PC-9 (cell line): ENCODE measurements at regions not wholly inside any gene's neighbourhood (a gene's known extent, or its start where the extent isn't known, plus 50 kb on each side); places are given as distances from the start of the nearest gene placed in this dataset.

Source experiments
- BruUV-seq: library from RNA; stranded (reverse); fragments of 400-500 nt; replicated peaks from 2 replicates; lab custom pipeline; 2021; lab: Mats Ljungman, UMichigan
- CTCF ChIA-PET: fragments of 300-600 bp; sonication (Branson Sonifier 250); formaldehyde crosslinking; loops from one replicate; lab custom pipeline; 2022; ENCODE audit warnings: antibody characterized with exemption; lab: Charles Lee
- POLR2A ChIA-PET: fragments of 300-600 bp; sonication (Branson Sonifier 250); formaldehyde crosslinking; loops from one replicate; lab custom pipeline; 2022; ENCODE audit warnings: antibody characterized with exemption; ENCODE audit not compliant: unreplicated experiment; lab: Charles Lee
- DNase-seq, 2 experiments: peaks; one replicate each; pipeline versions ENCODE4 v3.0.0 to v3.0.0-alpha.2; 2015 to 2022; ENCODE audit warnings: mixed read lengths in 1 of 2
- H2AFZ ChIP-seq: fragments of 200-600 bp; sonication (generic); 2 replicates; pipeline ENCODE4 v1.8.1; 2017; ENCODE audit warnings: antibody characterized with exemption
- H3F3A ChIP-seq: fragments of 200-600 bp; sonication (generic); 2 replicates; pipeline ENCODE4 v1.8.1; 2017; ENCODE audit warnings: antibody characterized with exemption, mild to moderate bottlenecking, low read depth; ENCODE audit not compliant: insufficient read depth
- H3K27ac ChIP-seq: fragments of 200-600 bp; sonication (generic); 2 replicates; pipeline ENCODE4 v1.6.1; 2016; ENCODE audit warnings: mixed run types
- H3K27me3 ChIP-seq: fragments of 200-600 bp; sonication (generic); 2 replicates; pipeline ENCODE4 v1.6.1; 2016; ENCODE audit warnings: low read depth, mixed run types; ENCODE audit not compliant: insufficient read depth
- H3K36me3 ChIP-seq: fragments of 200-600 bp; sonication (generic); 2 replicates; pipeline ENCODE4 v1.6.1; 2016; ENCODE audit warnings: low read depth, mixed run types
- H3K4me1 ChIP-seq: fragments of 200-600 bp; sonication (generic); replicated peaks from 2 replicates; pipeline ENCODE4 v1.6.1; 2016; ENCODE audit warnings: mixed run types; ENCODE audit not compliant: insufficient read depth
- H3K4me2 ChIP-seq: fragments of 200-600 bp; sonication (generic); 2 replicates; pipeline ENCODE4 v1.6.1; 2017; ENCODE audit warnings: mixed run types
- H3K4me3 ChIP-seq: fragments of 200-600 bp; sonication (generic); 2 replicates; pipeline ENCODE4 v1.6.1; 2016; ENCODE audit warnings: mixed run types
- H3K79me2 ChIP-seq: fragments of 200-600 bp; sonication (generic); 2 replicates; pipeline ENCODE4 v1.6.1; 2017; ENCODE audit warnings: low read depth, mixed run types
- H3K9me2 ChIP-seq: fragments of 200-600 bp; sonication (generic); 2 replicates; pipeline ENCODE4 v1.8.1; 2017; ENCODE audit warnings: mild to moderate bottlenecking; ENCODE audit not compliant: insufficient read depth
- H3K9me3 ChIP-seq: fragments of 200-600 bp; sonication (generic); 2 replicates; pipeline ENCODE4 v1.8.1; 2016; ENCODE audit warnings: low read depth; ENCODE audit not compliant: insufficient read depth
- H4K20me1 ChIP-seq: fragments of 200-600 bp; sonication (generic); 2 replicates; pipeline ENCODE4 v1.8.1; 2017; ENCODE audit not compliant: insufficient read depth
- EZH2 ChIP-seq: fragments of 200-600 bp; sonication (generic); IDR thresholded peaks from 2 replicates; pipeline ENCODE4 v1.8.0; 2017; ENCODE audit warnings: antibody characterized with exemption, low read depth
- intact Hi-C: fragments of 100-400 bp; cut with micrococcal nuclease; formaldehyde crosslinking; loops from one replicate; pipeline ENCODE4 v1.10.0; 2022; ENCODE audit not compliant: unreplicated experiment
- TF ChIP-seq, protein P1 (sequence below): fragments of 200-600 bp; sonication (generic); conservative IDR thresholded peaks from 2 replicates; pipeline ENCODE4 v1.6.1; 2017; ENCODE audit warnings: mixed run types, antibody characterized with exemption, mild to moderate bottlenecking, moderate library complexity

DNA sequence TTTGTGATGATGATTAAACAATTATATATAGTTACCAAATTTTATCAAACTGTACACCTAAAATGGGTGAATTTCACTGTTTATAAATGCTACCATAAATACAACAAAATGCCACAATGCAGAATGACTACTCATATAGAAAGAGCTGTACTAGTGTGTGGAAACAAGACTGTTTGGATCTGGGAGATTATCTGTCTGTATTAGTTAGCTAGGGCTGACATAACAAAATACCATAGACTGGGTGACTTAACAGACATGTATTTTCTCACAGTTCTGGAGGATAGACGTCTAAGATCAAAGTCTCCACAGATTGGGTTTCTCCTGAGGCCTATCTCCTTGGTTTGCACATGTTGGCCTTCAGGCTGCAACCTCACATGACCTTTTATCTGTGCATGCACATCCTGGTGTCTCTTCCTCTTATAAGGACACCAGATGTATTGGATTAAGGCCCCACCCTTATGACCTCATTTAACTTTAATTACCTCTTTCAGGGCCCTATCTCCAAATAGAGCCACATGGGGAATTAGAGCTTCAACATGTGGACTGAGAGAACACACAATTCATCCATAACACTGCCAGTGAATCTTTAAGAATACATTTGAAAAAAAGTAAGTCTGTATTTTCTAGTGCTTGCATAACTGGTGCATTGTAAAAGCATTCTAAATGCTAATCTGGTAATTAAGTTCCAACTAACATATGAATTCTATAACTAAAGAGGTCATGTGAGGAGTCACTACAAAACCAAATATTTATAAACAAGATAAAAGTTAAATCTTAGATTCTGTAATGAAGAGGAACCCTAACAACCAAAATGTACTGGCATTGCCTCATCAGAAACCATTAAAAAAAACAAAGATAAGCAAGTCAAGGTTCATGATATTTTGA is 699.6 kb downstream of the NYAP2 start:
- TF ChIP-seq, protein P1, sequence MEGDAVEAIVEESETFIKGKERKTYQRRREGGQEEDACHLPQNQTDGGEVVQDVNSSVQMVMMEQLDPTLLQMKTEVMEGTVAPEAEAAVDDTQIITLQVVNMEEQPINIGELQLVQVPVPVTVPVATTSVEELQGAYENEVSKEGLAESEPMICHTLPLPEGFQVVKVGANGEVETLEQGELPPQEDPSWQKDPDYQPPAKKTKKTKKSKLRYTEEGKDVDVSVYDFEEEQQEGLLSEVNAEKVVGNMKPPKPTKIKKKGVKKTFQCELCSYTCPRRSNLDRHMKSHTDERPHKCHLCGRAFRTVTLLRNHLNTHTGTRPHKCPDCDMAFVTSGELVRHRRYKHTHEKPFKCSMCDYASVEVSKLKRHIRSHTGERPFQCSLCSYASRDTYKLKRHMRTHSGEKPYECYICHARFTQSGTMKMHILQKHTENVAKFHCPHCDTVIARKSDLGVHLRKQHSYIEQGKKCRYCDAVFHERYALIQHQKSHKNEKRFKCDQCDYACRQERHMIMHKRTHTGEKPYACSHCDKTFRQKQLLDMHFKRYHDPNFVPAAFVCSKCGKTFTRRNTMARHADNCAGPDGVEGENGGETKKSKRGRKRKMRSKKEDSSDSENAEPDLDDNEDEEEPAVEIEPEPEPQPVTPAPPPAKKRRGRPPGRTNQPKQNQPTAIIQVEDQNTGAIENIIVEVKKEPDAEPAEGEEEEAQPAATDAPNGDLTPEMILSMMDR: no peak
- Histone ChIP-seq H2AFZ (no peak overlapping the region), H3K79me2 (no peaks in the 10 kb centered on the region), H3K4me1 (no peaks in the 10 kb centered on the region), H3K27ac (no peak overlapping the region), H3K9me2 (no peaks in the 10 kb centered on the region), H3K9me3 (peaks cover 17% of the 10 kb centered on the region), H4K20me1 (no peaks in the 10 kb centered on the region), H3K4me2 (no peak overlapping the region), H3K4me3 (no peak overlapping the region), H3K36me3 (no peaks in the 10 kb centered on the region), H3F3A (no peaks in the 10 kb centered on the region), H3K27me3 (no peaks in the 10 kb centered on the region)
- ChIA-PET POLR2A (no interaction called here), CTCF (no interaction called here)
- no TSS peak for BruUV-seq
- intact Hi-C loops: no loop called here
- no peak for DNase-seq

DNA sequence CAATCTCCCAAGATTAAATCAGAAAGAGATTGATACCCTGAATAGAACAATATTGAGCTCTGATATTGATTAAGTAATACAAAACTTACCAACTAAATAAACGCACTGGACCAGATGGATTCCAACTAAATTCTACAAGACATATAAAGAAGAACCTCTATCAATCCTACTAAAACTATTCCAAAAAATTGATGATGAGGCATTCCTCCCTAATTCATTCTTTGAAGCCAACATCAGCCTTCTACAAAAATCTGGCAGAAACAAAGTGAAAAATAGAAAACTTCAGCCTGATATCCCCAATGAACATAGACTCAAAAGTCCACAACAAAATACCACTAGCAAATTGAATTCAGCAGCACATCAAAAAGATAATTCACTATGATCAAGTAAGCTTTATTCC is 695.5 kb downstream of the NYAP2 start:
- no peak overlapping the region for H3K4me2 ChIP-seq
- H3K36me3 ChIP-seq: no peaks in the 10 kb centered on the region
- POLR2A ChIA-PET: no interaction called here
- no peaks in the 10 kb centered on the region for H4K20me1 ChIP-seq
- H3K79me2 ChIP-seq: no peaks in the 10 kb centered on the region
- no peaks in the 10 kb centered on the region for H3F3A ChIP-seq
- TF ChIP-seq EZH2: no peak
- TF ChIP-seq, protein P1: no peak
- no peaks in the 10 kb centered on the region for H3K27me3 ChIP-seq
- intact Hi-C loops: no loop called here
- H3K9me3 ChIP-seq: peaks cover 16% of the 10 kb centered on the region
- H3K27ac ChIP-seq: no peak overlapping the region
- H3K4me3 ChIP-seq: no peak overlapping the region
- BruUV-seq: no TSS peak
- H3K9me2 ChIP-seq: no peaks in the 10 kb centered on the region
- no peak overlapping the region for H2AFZ ChIP-seq
- no peak for DNase-seq
- H3K4me1 ChIP-seq: no peaks in the 10 kb centered on the region
- CTCF ChIA-PET: no interaction called here

DNA sequence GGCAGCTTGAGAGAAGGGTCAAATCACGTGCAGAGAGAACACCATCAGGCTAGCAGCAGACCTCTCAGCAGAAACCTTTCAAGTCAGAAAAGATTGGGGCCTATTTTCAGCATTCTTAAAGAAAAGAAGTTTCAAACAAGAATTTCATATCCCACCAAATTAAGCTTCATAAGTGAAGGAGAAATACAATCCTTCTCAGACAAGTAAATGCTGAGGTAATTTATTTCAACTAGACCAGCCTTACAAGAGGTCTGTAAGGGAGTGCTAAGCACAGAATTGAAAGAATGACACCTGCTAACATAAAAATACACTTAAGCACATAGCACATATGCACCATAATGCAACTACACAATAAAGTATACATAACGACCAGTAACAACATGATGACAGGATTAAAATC is 693.9 kb downstream of the NYAP2 start:
- no peak overlapping the region for H3K4me2 ChIP-seq
- no peak overlapping the region for H2AFZ ChIP-seq
- H3K79me2 ChIP-seq: no peaks in the 10 kb centered on the region
- no peak for DNase-seq
- H3K9me2 ChIP-seq: no peaks in the 10 kb centered on the region
- H3F3A ChIP-seq: no peaks in the 10 kb centered on the region
- no peak overlapping the region for H3K4me3 ChIP-seq
- CTCF ChIA-PET: no interaction called here
- H3K27ac ChIP-seq: no peak overlapping the region
- TF ChIP-seq EZH2: no peak
- TF ChIP-seq, protein P1: no peak
- POLR2A ChIA-PET: interaction anchor here (0.6 kb wide), 1 partner anchor 93 kb away, joined by 3 read pairs; no protein-coding TSS in a partner anchor
- BruUV-seq: no TSS peak
- no peaks in the 10 kb centered on the region for H3K36me3 ChIP-seq
- H3K27me3 ChIP-seq: no peaks in the 10 kb centered on the region
- H4K20me1 ChIP-seq: no peaks in the 10 kb centered on the region
- H3K9me3 ChIP-seq: peaks cover 12% of the 10 kb centered on the region; the same call in 1 of the 2 replicates
- intact Hi-C loops: no loop called here
- H3K4me1 ChIP-seq: no peaks in the 10 kb centered on the region
